ENCODE measurements at regions not wholly inside any gene's neighbourhood (a gene's known extent, or its start where the extent isn't known, plus 50 kb on each side); places are given as distances from the start of the nearest gene placed in this dataset.

DNA sequence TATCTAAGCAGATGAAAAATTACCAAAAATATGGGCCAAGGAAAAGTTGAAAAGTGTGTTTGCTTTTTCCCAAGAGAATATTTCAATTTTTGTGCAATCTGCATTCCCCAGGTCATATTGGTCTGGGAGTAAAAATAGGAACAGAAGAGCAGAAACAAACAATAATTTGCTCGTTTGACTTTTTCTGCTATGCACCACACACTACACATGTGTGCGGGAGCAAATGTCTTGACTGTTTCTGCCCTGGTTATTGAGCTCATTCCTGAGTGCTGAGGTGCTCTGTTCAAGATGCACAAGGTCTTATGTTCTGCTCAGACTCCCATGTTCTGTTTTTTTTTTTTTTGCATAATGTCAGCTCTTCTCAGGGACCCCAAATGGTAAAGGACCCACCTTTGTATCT, 298.0 kb upstream of the MME start:
- TF ChIP-seq EZH2 (IDR thresholded peaks at IDR 0.05; ENCODE audit: borderline replicate concordance, low read depth, low read length, severe bottlenecking) (no peak), CTCF (IDR thresholded peaks at IDR 0.05; ENCODE audit: borderline replicate concordance, extremely low read depth, low read length, poor library complexity, severe bottlenecking) (no peak)
